GM21367 (cell line): ENCODE measurements at regions not wholly inside any gene's neighbourhood (a gene's known extent, or its start where the extent isn't known, plus 50 kb on each side); places are given as distances from the start of the nearest gene placed in this dataset.

Experiments
- ATAC-seq: cut with Tn5 transposase; IDR thresholded peaks from one replicate; pipeline ENCODE4 v1.9.1; 2021; ENCODE audit not compliant: unreplicated experiment

- no peak for ATAC-seq
Measured at GRCh38 chr20:39623584-39624234, 661.6 kb downstream of the DHX35 start.

DNA sequence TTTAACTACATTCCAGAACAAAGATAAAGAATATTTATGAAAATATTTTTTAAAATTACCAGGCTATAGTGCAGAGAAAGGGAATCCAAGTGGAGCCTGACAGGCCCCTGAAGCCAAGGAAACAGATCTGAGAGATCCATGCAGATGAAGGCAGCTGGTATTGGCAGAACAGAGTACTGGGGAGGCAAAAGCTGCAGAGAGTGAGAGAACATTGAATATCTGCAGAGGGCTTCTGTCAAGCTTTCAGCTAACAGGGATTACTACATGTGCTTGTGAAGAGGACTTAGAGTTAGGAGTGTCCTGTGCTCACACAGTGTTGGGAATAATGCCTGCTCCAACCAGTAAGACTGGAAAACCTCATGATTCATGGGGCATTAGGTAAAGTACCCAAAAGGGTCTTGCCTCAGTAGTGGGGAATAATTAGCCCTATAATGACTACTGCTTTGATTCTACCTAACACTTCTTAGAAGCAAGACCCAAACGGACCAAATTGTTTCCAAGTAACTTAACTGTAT is 657.2 kb downstream of the DHX35 start:
- no peak for ATAC-seq

GRCh38 chr20:39611901-39612300 is 649.8 kb downstream of the DHX35 start:
- ATAC-seq, result no peak

DNA sequence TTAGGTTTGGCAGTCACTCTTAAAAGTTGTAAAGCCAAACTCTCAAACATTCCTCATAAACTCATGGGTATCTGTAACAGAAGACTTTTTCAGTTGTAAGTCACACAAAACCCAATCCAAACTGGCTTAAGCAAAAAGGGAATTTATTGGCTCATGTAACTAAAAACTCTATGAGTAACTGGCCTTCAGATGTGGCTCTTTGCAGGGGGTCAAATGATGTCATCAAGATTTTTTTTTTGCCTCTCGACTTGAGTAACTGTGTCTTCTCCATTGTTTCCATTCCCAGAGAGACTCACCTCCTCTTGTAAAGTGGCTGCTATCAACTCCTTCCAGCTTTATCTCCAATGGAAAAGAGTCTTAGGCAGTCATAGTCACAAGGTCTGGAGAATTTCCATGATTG is 645.0 kb downstream of the DHX35 start:
- no peak for ATAC-seq

- ATAC-seq, result no peak
Measured at GRCh38 chr20:39605908-39606307, 643.8 kb downstream of the DHX35 start.

DNA sequence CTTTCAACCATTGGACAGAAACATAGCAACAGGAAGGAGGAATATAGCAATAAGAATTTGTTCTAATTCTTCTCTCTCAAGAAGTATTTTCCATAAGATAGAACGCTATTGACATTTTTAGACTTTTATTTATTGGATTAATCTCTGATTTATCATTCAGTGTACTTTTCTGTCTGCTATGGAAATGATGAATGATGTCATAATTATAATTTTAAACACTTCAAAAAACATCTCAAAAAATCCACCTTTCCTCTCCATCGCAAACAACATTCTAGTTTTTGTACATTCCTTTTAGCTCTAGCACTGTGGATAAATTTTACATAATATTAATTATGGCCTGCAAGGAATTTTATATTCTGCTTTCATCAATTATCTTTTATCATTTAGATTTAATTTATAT is 643.2 kb downstream of the DHX35 start:
- no peak for ATAC-seq

DNA sequence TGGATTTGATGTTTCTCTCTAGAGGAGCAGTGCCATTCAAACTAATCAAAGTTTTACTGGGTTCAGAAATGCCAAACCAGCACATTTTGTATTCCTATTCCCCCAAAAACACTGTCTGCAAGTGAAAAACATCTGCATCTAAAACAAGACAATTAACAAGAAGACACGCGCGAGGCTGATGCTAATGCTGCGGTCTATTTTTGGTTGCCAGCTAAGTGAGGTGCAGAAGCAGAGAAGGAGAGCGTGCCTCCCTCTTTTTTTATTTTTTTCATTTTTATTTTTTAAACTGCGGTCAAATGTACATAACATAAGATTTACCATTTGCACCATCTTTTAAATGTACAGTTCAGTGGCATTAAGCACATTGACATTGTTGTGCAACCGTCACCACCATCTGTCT is 641.1 kb downstream of the DHX35 start:
- no peak for ATAC-seq

GRCh38 chr20:39602649-39603048 is 640.5 kb downstream of the DHX35 start:
- ATAC-seq, result no peak

DNA sequence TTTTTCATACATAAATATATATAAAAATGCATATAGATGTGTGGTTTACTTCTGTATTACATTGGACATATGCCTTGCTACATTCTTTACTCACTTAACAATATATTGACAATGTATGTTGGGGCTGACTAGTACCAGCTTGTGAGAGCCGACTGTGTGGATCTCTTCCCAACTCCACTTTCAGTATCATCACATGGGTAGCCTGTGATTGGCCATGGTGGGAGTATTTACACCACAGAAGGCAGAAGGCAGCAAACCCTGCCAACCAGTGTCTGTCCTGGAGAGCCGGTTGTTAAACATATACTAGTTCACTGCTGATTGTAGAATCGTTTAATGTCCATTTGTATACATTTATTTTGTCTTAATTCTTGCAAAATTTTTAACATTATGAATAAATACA is 638.7 kb downstream of the DHX35 start:
- no peak for ATAC-seq

- no peak for ATAC-seq
Measured at GRCh38 chr20:39600156-39600555, 638.0 kb downstream of the DHX35 start.

DNA sequence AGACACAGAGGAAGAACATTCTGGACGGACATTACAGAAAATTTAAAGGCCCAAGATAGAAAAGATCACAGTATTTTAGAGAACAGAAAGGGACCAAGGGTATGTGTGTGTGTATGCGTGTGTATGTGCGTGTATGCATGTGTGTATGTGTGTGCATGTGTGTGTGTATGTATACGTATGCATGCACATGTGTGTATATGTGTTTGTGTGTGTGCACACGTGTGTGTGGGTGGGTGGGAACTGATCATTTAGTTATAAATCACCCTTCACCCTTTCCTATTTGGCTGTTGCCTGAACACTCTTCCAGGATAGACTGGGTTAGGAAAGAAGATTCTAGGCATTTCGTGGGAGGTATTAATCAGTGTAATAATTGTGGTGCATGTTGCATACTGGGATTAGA is 634.4 kb downstream of the DHX35 start:
- ATAC-seq, result no peak

GRCh38 chr20:39592371-39592770 is 630.2 kb downstream of the DHX35 start:
- ATAC-seq, result no peak

- ATAC-seq, result no peak
Measured at GRCh38 chr20:39588148-39588757, 626.1 kb downstream of the DHX35 start.

DNA sequence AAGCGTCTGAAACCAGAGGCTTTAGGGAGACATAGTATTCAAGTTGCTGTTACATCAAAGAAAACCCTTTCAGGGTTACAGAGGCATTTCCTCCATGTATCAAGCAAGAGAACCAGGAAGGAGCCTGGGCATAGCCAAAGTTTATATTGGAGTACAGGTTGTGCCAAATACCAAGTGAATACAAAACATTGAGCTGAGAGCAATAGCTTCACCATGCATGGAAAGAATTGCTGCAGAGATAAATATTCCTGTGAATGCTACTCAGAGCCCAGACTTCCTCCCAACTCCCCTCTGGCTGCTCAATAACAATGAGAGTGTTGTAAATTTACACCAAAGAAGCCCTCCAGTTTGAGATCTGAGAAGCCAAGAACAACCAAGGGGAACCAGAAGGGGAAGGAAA is 618.9 kb downstream of the DHX35 start:
- no peak for ATAC-seq

GRCh38 chr20:39576771-39577170 is 614.6 kb downstream of the DHX35 start:
- ATAC-seq, result no peak

- ATAC-seq, result no peak
Measured at GRCh38 chr20:39574061-39574460, 611.9 kb downstream of the DHX35 start.

DNA sequence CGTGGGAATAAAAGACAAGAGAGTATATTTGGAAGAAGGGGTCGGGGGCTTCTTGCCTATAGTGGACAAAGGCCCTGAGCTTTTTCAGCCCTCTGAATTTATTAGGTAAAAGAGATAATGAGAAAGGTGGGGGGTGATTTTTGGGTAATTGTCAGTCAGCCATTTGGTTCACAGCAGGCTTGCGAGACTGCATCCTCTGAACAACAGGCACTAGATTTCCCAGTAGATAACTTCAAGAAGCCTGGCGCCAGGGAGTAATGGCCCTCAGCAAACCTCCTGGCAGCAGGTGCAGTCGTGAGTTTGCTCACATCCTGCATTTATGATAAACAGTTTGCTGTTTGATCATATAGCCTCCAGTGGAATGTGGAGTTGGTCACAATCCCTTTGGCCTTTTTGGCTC is 609.0 kb downstream of the DHX35 start:
- ATAC-seq, result no peak

GRCh38 chr20:39568109-39568508 is 606.0 kb downstream of the DHX35 start:
- ATAC-seq, result peak; percentile 80

- ATAC-seq, result no peak
Measured at GRCh38 chr20:39563349-39563748, 601.2 kb downstream of the DHX35 start.

- ATAC-seq, result no peak
Measured at GRCh38 chr20:39554341-39554740, 592.2 kb downstream of the DHX35 start.

GRCh38 chr20:39553120-39553519 is 591.0 kb downstream of the DHX35 start:
- ATAC-seq, result no peak

DNA sequence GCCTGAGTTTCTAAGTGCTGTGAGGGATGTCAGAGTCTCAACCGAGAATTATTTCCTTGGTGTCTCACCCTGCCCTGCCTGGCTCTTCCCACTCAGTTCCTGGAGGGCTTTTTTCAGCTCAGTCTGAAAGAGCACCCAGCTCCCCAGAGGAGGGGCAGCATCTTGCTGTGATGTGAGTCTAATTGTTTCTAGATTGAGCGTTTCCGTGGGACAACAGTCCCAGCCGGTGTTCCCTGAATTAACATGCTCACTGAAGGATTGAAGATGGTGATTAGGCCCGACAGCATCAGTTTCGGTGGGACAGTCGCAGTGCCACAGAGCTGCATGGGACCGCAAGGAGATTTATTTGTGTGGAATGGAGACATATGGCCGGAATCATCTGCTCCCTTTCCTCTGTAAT is 587.6 kb downstream of the DHX35 start:
- no peak for ATAC-seq
